SKM-1 treated with dmso at 0.1 percent for 144 hours (cell line): ENCODE measurements at regions not wholly inside any gene's neighbourhood (a gene's known extent, or its start where the extent isn't known, plus 50 kb on each side); places are given as distances from the start of the nearest gene placed in this dataset.

ENCODE experiments used
- DNase-seq: peaks from one replicate; lab custom pipeline; 2025; ENCODE audit not compliant: unreplicated experiment; lab: John Stamatoyannopoulos, UW

DNA sequence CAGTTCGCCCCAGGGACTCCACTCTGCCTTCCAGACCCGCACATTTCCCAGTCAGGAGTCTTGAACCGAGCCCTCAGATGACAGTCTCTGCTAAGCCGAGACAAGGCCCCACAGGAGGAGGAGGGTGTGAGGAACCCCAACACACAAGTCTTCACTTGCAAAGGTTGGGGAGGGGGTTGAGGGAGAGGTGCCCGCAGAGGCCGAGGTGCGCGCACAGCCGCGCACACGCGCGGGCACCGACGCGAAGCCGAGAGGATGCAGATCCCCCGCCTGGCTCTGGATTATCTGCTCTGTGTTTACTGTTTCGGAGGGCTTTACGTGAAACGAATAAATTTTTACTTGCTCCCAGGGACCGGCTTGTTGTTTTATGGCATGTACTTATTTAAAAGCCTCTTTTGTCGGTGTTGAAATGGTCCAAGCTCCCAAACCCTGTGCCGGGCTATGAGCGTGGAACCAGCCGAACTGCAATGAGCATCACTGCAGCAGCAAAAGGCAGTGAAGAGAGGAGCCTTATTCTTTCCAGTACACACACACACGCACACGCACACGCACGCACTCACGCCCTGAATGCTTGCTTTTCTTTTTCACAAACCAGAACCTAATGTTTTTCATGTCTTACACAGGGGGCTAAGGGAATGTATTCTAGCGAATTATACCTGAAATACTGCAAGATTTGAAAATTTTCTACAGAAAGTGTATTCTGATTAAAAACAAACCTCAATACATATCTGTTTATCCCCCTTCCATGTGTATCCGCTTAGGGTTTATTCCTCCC, 297.7 kb downstream of the PARP8 start:
- DNase-seq = no peak

DNA sequence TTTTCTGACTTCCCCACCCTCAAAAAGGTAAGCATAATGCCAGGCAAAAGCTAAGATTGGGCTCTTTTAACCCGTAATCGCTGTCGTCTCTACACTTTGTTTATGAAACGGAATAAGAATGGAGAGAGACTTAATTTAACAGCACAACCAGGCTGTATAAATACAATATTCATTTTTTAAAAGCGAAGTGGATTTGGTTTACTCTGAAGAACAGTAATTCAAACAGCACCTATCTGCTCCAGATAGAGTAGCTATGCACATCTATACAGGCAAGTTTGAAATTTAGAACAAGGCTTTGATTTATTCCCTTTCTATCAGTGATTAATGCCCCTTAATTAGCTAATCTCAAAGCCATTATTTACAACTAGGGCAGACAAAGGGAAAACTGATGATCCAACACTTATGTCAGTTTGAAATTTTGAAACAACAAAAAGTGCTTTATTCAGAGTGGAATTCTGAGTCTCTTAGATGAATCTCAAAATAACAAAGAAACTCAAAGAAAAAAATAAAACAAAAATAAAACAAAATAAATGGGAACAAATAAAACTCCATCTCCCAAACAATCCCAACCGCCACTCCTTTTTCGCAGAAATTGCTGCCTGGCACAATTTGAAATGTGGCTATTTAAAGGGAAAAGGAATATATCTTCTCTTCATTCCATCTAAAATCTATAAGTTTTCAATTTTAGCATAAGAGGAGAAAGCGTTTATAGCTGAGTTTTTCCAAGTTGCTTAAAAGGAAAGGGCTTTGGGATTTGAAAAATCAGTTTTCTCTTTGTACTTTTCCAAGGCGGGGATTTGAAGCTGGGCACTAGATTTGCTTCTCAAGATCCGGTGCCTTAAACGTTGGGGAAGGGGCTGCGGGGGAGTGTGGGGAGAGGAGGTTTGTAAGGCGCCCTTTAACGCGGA, 298.6 kb downstream of the PARP8 start:
- no peak for DNase-seq

DNA sequence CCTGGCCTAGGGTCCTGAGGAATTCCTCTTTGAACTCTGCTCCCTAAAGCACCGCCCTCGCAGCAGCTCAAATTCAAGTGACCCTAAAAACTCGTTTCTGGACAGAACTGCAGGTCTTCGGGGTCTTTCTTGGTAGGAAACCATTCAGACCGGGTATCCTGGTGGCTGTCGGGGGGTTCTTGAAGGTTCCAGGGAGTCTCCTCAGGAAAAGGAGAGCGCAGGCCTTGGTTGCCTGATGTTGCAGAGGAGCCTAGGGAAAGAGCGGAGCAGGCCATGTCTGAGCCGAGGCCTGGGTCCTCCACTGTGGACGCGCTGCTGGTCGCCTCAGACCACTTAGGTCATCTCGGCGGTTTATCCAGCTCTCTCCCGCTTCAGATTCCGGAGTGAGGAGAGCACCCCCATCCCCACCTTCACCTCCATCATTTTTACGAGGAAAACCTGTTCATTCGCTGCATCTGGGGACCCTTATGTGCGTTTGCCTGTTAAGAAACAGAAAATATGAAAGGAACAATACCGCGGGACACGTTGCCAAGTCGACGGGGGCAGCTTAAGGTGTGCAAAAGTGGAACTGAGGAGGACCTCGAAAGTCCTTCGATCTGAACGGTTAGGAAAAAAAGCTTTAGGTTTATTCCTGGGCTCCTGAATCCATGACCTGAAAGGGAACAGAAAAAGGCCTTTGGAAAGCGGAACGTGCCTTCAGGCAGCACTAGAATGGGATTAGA, 299.4 kb downstream of the PARP8 start:
- no peak for DNase-seq

DNA sequence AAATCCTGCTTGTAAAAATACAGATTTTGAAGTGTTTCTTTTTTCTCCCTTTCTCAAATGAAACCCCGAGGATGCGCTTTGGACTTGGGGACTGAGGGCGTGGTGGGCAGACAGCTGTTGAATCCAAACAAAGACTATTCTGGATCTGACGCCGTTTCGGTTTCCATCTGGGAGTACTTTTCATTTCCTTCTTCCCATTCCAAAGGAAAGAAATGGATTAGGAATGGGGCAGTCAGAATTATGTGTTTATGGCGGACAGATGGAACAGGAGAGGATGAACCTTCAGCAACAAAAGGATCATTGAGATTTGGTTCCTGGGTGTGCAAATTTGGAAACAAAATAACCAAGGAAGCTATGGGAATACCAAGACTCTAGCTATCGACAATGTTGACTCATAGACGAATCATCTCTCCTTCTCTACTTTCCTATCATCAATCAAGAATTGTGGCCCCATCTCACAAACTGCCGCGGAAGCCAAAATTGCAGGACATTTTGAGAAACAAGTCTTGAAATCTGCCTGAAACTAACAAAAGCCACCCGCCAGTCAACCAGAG, 300.6 kb downstream of the PARP8 start:
- no peak for DNase-seq

DNA sequence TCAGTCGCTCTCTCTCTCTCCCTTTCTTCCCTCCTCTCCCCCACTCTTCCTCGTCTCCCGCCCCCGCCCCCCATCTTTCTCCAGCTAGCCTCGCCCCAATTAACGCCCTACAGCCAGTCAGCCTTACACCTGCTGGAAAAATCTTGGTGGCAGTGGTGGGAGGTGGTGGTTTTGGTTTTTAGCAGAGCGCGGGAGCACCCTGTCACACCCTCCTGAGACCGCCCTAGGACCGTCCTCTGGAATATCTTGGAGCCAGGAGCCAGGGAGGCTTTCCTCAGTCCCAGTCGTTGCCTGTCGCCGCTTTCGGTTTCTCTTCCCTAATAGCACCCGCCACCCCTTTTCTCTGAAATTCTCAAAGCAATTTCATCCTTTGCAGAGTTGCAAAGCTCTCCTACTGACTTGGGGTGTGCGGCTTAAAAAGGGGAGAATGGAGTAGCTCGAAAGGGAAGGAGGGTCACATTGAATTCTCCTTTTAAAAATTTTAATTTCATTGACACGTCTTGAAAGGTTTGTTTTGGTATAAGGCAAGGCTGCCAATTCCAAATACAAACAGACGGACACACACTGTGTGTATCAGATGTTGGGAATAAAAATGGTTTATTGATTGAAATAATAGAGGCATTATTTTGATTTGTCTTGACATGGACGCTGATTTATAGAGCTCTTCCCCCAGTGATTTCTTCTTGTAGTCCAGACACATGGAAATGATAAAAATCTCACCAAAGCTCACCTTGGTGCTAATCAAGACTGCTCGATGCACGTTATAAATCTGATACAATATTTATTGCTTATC, 301.3 kb downstream of the PARP8 start:
- DNase-seq = no peak

DNA sequence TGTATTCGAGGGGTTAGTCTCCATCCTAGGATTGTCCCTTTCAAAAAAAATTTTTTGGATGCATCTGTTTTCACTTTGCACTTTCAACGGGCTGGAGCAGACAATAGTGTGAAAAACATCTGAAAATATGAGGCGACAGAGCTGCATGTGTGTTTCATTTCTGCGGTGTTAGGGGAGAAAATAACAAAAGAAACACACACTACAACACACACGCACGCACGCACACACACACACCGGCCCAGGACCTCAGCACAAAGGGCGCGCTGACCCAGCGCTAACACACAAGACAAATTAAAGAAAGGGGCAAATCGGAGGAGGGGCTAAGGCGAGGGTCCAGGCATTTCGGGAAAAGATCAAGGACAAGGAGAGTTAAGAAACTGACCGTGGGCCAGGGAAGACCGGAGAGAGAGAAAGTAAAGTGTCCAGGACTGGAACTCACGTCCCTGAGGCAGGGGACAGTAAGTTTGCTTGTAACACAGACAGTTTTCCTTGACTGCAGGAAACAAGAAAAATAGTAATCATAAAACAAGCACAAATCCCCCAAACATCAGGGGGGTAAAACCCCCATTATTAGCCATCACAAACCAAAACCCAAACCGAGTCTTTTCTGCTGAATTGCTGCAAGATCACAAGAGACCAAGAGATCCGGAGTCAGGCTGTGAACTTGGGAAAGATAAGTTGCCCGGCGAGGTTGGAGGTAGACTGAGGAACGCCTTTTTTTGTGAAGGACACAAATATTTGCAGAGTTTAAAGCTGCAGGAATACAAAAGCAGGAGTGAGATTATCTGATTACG, 302.1 kb downstream of the PARP8 start:
- no peak for DNase-seq

DNA sequence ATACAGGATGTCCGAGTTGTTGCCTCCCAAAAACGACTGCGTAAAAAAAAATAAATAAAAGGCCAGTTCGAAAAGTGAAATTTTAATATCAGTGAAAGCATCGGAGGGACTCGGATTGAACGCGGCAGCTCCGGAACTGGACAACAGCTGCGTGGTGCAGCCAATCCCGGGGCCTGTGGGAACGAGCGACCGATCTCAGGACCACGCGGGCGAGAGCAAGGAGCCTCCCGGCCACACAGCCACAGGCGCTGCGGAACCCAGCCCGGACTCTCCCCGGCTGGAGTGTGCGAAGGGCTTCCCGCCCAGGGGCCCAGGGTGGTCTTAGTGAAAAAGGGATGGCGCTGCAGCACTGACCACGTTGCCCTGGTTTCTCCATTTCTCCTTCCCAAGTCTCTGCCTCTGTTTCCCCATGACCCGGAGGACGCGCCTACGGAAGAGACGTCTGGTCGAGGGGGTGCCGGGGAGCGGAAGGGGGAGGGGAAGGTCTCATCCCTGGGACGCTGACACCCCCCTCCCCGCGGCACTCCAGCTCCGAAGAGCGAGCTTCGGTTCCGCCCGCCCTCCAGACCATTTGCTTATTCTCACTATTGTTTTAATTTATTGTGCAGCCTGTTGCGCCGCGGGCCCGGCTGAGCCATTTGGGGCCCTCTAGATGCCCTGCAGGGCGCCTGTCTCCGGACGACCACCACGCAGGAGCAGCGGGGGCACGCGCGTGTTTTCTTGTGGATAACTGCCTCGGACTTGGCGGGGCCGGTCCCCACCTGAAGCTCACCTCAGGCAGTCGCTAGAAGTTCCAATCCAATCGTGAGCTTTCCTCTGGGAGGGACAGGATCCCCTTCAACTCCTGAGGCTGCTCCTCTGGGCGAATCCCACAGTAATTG, 303.0 kb downstream of the PARP8 start:
- no peak for DNase-seq

DNA sequence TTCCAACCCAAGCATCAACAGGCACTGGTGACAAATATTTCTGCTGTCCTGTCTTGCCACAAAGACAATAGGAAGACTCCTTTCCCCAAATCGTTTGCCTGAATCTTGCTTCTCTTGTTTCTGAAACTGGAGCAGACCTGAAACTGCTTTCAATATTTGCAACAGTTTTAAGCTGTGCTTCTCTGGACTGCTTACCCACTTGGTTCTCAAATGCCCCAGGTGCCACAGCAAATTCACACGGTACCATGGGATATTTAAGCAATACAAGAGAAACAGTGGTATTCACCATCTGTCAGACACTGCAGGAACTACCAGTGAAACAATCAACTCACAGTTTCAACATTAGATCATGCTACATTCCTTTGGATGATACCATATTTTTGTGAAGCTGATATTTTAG, 309.4 kb downstream of the PARP8 start:
- DNase-seq = no peak

DNA sequence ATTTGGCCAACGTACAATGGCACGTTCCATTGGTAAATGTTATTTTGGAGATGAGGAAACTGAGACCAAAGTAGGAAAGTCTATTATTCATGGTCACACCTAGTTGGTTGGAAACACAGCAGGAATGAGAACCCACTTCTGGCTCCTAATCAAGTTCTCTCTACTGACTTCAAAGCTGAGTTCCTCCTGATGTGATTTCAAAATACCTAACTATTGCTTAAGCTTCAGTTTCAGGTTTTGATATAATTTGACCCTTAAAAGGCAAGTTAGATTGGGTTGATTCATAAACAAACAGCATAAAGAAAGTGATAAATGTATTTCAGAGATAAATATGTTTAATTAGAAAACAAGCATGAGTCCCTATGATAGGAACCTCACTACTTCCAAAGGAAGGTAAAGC, 312.5 kb downstream of the PARP8 start:
- no peak for DNase-seq

DNA sequence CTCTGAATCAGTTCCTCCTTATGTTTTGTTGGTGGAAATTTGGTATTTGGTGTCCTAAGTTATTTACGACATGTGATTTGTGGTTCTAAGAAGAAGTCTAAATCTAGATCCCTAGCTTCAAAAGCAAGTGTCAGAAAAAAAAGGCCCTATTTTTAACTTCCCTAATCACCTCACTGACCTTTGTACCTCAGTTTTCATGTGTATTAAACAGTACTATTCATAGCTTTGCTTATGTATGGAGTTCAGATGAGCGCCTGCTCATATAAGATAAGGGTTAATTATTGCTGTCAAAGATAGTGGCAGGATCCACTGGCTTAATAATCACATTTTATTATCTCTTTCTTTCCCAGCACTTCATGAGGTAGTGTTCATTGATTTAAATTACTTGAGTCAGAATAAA, 318.2 kb downstream of the PARP8 start:
- no peak for DNase-seq

DNA sequence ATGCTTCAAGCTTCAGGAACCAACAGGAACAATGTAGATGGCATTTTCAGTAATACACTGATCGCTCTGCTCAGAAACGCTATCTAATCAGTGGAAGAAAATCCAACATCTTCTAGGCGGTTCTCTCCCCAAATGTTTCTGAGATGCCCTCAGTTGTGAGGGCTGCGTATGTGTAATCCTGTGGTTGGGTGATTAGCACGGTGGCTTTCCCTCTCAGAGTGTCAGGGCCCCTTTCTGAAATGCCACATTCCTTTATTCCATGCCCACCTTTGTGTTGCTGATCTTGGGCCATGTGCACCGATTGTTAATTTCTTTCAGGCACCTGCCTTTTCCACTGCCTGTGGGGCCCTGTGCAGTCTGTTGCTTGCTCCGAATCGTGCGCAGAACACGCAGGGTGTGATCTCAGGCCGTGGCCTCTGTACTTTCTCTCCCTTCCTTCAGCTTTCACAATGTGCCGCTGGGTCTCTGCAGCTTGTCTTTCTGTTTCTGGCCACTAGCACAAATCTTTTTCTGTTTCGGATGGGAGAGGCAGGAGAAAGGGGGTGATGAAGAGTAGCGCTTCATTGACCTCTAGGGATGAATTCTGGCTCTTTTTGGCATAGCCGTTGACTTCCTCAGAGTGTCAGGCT, 324.0 kb downstream of the PARP8 start:
- DNase-seq = no peak

DNA sequence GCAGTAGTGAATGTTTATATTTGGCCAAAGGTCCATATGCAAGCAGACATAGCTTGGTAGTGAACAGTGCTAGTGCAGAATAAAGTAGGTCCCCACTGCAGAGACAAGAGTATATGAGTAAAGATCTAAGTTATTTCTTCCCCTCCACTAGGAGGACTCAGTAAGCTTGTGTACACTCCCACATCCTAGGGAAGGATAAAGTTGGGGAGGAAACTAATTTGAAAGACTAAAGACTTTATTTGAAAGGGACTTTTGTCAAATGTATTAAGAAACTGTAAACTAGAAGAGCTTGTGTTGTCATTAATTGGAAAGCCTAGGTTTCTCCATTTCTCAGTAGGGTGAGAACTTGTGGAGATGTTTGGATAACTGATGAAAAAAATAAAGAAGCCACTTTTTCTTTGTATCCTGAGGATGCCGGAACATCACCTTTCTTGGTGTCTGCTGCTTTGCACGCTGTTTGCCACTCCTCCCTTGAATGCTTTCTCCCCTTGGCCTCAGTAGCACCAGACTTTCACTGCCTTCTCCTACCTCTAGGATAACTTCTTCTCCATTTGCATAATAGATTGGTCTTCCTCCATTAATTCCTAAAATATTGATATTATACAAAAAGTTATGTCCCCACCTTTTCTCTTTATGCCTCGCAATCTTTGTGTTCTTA, 329.0 kb downstream of the PARP8 start:
- DNase-seq = no peak

DNA sequence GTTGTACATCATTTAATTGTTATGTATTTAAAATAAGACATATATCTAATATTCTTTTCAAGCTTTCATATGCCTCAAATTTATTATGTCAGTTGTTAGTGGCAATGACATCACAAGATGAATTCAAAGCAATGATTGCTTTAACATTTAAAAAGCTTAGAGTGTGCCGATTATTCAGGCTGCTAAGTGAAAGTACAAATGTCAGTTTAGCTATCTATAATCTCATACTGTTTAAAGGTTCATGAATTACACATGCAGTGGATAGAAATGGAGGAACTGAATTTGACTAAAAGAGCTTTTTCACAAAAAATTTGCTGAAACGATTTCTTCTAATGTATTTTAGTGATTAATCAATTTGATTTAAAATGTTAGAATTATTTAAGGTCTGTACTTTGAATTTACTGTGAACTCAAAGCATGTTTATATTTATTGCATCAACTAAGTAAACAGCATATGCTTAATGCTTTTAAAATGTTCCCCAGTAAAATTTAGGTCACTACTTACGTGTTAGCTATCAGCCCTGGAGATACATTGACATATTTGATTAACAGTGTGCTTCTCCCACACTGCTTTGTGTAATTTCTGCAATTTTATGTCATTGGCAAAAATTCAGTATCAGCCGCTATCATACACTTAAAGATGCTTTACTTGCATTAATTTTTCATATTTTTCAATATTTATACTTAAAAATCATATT, 334.9 kb downstream of the PARP8 start:
- DNase-seq = no peak

DNA sequence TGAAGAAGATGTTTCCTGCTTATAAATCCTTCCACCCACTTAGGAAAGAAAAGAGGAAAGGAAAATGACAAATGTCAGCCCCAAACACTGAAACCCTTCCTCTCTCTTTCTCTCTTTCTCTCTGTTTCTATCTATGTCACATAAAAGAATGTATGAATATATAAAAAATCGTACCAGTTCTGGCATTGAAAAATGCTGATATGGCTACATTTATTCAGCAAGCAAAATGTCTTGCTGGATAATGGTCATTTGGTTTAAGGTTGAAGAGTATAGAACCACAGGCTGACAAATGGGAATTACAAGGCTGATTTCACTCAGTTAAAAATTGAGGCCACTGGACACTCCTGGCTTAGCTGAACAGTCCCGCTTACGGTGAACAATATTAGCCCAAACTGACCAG, 335.9 kb downstream of the PARP8 start:
- DNase-seq = no peak

DNA sequence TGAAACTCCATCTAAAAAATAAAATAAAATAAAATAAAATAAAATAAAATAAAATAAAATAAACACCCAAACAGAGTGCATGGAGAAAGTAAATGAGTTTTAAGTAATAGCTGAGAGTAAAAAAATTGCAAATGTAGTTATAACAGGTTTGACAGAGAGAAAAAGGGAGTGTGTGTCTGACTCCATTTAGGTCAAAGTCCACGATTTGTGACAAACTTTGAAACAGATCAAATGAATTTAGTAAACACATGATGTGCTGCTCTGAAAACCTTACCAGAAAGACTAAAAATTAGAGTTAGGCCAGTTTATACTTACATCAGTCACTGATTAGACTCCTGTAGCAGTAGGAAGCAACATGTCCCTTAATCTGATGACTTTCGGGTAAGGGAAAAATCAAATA, 346.6 kb downstream of the PARP8 start:
- no peak for DNase-seq

DNA sequence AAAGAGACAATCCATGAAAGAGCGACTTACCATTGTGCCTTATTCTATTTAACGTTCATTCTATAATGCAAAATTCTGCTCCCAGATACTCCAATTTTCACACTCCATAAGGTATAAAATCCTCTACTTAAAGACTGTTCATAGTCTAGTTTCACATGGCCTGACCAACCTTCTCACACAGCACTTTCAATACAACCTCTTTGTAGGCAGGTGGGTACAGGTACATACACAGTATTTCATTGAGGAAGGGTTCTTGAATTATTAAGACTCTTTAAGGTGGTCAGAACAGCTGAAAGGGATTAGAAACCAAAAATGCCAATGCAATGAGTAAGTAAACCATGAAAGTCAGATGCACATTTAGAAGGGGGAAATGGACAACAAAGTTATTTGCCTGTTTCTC, 352.0 kb downstream of the PARP8 start:
- DNase-seq = no peak

DNA sequence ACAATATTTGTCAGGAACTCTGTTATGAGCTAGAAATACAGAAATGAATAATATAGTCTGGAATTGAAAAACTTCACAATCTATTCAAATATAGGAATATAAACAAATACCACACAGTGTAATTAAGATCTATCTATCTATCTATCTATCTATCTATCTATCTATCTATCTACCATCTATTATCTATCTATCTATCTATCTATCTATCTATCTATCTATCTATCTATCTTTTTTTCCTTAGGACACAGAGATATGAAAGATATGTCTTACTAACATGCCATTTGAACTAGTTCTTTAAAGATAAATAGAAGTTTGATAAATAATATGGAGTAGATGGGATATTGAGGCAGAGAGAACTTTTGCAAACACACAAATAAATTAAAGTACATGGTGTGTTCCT, 357.8 kb downstream of the PARP8 start:
- DNase-seq = no peak
